GM12891 (cell line): ENCODE measurements at regions not wholly inside any gene's neighbourhood (a gene's known extent, or its start where the extent isn't known, plus 50 kb on each side); places are given as distances from the start of the nearest gene placed in this dataset.
A peak's percentile ranks its signal among the peaks of the same experiment; 100 is the strongest.

Experiments used
- PAX5 ChIP-seq: IDR thresholded peaks from 2 replicates; pipeline ENCODE4 v1.6.1; 2011; ENCODE audit warnings: low read length, moderate library complexity, mild to moderate bottlenecking; ENCODE audit not compliant: insufficient read depth, severe bottlenecking
- POLR2A ChIP-seq: IDR thresholded peaks from 2 replicates; pipeline ENCODE4 v1.6.1; 2011; ENCODE audit warnings: low read depth, low read length, control low read depth
- POLR2AphosphoS5 ChIP-seq: IDR thresholded peaks from 2 replicates; pipeline ENCODE4 v1.6.1; 2011; ENCODE audit warnings: low read depth, low read length, control low read depth
- POU2F2 ChIP-seq: IDR thresholded peaks from 2 replicates; pipeline ENCODE4 v1.6.1; 2011; ENCODE audit warnings: low read depth, mild to moderate bottlenecking, control low read depth, low read length, moderate library complexity
- SPI1 ChIP-seq: IDR thresholded peaks from 2 replicates; pipeline ENCODE4 v1.6.1; 2011; ENCODE audit warnings: low read depth, low read length, control low read depth
- TAF1 ChIP-seq: IDR thresholded peaks from 2 replicates; pipeline ENCODE4 v1.6.1; 2011; ENCODE audit warnings: low read depth, low read length, control low read depth

DNA sequence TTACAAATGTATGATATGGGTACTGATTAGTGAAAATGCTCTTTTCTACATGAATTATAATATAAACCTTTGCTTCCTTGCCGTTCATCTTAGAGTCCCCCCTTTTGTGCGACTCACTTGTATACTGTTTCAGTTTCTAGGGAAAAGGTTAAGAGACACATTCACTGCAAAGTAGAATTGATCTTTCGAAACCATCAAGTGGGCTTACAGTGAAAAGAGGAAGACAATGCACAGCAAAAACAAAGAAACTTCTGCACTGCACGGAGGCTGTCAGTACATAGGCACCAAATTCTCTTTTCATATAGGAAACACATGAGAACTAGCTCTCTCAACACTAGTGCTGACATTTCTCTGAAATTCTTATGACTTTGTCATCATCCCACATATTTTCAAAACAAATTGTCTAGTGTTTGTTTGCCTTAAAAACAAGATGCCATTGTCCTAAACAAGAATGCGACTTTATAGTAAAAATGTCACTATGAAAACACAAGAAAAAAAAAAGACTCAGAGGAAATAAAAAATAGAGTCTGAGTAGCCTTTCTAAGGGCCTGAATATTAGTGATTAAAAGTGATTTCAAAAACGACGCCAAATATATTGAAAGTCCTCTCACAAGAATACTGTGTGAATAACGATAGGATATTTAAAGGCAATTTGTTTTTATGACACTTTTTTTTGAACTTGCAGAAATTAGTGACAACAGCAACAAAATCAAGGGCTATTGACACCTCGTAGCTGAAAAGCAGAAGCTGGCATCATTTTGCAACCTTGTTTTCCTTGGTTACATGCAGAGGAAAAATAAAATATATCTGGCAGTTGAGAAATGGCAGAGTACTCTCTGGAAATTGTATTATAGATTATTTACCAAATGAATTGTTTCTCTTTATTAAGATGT, 827.0 kb downstream of the BCL11A start:
- no peak for TF ChIP-seq POLR2AphosphoS5
- TF ChIP-seq PAX5, result no peak
- TF ChIP-seq TAF1, result no peak
- no peak for TF ChIP-seq POLR2A
- TF ChIP-seq SPI1, result peak; percentile 46; the same call in 1 of the 2 replicates
- no peak for TF ChIP-seq POU2F2
